ENCODE measurements at regions not wholly inside any gene's neighbourhood (a gene's known extent, or its start where the extent isn't known, plus 50 kb on each side); places are given as distances from the start of the nearest gene placed in this dataset.

DNA sequence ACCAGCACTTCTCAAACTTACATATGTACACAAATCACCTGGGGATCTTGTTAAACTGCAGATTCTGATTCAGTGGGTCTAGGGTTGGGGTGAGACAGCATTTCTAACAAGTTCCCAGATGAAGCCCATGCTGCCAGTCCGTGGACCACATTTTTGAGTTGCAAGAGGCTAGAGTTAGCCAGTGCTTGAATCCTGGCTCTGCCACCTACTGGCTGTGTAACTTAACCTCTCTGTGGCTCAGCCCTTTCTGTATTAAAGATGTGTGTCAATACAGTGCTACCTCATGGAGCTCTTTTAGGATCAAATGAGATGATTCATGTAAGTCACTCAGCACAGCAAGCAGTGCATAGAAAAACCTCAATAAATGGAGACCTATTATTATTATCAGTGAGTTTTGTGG is 90.2 kb upstream of the ISX start:
- H3K4me3 ChIP-seq (ENCODE audit: low read length): no peak overlapping the region
- TF ChIP-seq CTCF (conservative IDR thresholded peaks at IDR 0.05; ENCODE audit: low read depth, low read length): no peak
- no peak for DNase-seq (ENCODE audit: low read depth)

DNA sequence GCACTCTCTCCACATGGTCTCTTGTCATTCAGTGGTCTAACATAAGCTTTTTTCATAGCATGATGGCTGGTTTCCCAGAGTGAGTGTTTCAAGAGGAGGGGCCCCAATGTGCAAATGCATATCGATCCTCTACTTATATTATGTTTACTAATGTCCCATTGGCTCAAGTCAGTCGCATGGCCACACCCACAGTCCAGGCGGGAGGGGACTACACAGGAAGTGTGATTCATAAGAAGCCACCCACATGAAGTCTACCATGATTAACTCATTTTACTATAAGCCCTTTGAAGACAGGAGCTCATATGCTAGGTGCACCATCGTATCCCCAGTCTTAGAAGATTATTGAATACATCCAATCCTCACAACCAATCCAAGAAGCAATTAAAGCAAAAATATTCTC is 89.5 kb upstream of the ISX start:
- no peak for TF ChIP-seq CTCF (conservative IDR thresholded peaks at IDR 0.05; ENCODE audit: low read depth, low read length)
- no peak overlapping the region for H3K4me3 ChIP-seq (ENCODE audit: low read length)
- DNase-seq (ENCODE audit: low read depth): no peak

DNA sequence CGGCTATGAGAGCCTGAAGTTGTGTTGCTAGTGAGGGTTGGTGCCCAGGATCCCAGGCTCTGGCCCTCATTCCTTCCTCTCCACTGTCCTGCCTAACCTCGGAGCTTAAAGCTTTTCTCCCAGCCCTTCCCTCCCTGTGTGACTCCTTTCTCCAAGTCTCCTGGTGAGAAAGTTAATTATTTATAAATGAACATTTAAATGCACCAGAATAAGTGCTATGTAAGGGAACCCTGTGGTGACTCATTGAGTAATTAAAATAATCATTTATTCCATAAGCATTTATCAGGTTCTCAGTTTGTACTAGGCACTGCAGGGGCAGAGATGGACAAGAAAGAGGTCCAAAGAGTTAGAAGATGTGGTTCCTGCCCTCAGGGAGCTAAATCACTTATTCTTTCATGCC is 89.1 kb upstream of the ISX start:
- no peak overlapping the region for H3K4me3 ChIP-seq (ENCODE audit: low read length)
- TF ChIP-seq CTCF (conservative IDR thresholded peaks at IDR 0.05; ENCODE audit: low read depth, low read length): no peak
- no peak for DNase-seq (ENCODE audit: low read depth)

DNA sequence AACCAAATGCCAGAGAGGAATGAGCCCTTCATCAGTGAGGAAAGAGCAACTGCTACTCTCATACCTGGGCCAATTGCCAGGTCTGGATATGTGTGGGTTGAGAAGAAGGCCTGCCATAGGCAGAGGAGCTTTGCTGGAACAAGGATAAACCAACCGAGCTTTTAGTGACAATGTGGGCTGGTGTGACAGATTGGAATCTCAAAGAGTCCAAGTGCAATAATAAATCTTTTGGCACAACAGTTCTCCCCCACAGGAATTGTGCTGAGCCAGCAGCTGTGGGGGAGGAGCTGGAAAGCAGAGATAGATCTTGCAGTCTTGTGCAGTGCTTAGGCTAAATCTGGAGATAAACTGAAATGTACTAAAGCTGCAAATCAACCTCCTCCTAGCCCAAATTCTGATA is 79.4 kb upstream of the ISX start:
- DNase-seq (ENCODE audit: low read depth): no peak
- no peak overlapping the region for H3K4me3 ChIP-seq (ENCODE audit: low read length)
- no peak for TF ChIP-seq CTCF (conservative IDR thresholded peaks at IDR 0.05; ENCODE audit: low read depth, low read length)

- no peak for TF ChIP-seq CTCF (conservative IDR thresholded peaks at IDR 0.05; ENCODE audit: low read depth, low read length)
- DNase-seq (ENCODE audit: low read depth): no peak
- no peak overlapping the region for H3K4me3 ChIP-seq (ENCODE audit: low read length)
These were observed 73.3 kb upstream of the ISX start for GRCh38 chr22:34992672-34993071.

- TF ChIP-seq CTCF (conservative IDR thresholded peaks at IDR 0.05; ENCODE audit: low read depth, low read length): no peak
- DNase-seq (ENCODE audit: low read depth): no peak
These were observed 72.4 kb upstream of the ISX start for GRCh38 chr22:34993548-34993947.

DNA sequence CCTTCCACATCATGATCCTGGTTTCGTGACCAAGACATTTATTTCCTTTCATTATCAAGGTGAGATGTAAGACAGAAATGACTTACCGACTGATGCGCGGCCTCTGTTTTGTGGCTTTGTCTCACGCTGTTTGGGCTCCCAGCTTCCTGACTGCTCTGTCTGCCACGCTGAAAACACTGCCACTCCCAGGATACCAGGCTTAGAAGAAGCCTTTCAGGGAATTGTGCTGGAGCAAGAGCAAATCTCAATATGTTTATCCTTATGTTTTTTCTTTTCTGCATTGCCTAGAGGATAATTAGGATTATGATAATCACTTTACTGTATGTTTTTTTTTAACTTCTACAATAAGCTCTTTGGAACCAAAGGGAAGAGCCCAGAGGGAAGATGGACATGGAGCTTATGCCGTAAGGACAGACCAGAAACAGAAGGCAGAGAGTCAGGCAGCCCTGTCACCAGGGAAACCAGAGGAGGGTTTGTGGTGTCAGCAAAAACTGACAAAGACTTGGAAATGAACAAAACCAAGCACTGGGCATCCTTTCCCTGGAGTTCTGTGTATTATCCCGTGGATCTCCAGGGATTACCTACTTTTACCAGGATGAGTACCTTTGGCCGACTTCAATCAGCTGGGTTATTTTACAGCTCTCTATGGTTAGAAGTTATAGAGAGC is 68.2 kb upstream of the ISX start:
- H3K4me3 ChIP-seq (ENCODE audit: low read length): no peak overlapping the region
- TF ChIP-seq CTCF (conservative IDR thresholded peaks at IDR 0.05; ENCODE audit: low read depth, low read length): no peak
- no peak for DNase-seq (ENCODE audit: low read depth)

More at GRCh38 chr22:34993548-34993947, 72.4 kb upstream of the ISX start:
- no peak overlapping the region for H3K4me3 ChIP-seq (ENCODE audit: low read length)

Data from retinal pigment epithelial cell (primary cell).